Esophagus muscularis mucosa (tissue), 3 donors: ENCODE measurements at regions not wholly inside any gene's neighbourhood (a gene's known extent, or its start where the extent isn't known, plus 50 kb on each side); places are given as distances from the start of the nearest gene placed in this dataset.

Source experiments
- POLR2A ChIP-seq: fragments of 450-650 bp; IDR thresholded peaks from one replicate; pipeline ENCODE4 v1.6.1; 2017; ENCODE audit warnings: antibody characterized with exemption, moderate library complexity, mild to moderate bottlenecking, low read depth
- POLR2AphosphoS5 ChIP-seq, 2 donors: sonication (generic); formaldehyde crosslinking; IDR thresholded peaks; one replicate each; pipeline ENCODE4 v1.6.1; 2017; ENCODE audit warnings: antibody characterized with exemption in 2 of 2
- TF ChIP-seq, protein P1 (sequence below), 3 experiments: fragments of 200-600 bp in 2 of 3; fragments of 450-650 bp in 1 of 3; sonication (generic) in 2 of 3; IDR thresholded peaks; one replicate each; pipeline ENCODE4 v1.5.1; 2017 to 2019; ENCODE audit warnings: antibody characterized with exemption in 3 of 3, mild to moderate bottlenecking in 2 of 3, moderate library complexity in 1 of 3

DNA sequence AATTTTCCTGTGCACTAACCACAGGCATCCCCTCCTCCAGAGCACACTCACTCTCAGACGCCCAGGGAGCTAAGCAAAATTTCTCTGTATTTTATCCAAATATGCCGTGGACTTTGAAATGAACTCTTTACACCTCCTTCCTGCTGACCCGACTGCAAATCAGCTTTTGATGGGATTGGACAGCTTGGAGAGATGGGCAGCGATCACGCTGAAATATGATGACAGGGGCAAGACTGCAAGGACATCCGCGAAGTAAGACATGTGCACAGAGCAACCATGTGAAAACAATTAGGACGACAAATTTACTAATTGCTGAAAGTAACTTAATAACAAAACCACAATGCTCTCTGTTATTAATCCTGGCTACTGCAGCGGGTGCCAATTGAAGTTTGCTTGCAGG lies 64.6 kb upstream of the CLDN14 start:
- TF ChIP-seq, protein P1, sequence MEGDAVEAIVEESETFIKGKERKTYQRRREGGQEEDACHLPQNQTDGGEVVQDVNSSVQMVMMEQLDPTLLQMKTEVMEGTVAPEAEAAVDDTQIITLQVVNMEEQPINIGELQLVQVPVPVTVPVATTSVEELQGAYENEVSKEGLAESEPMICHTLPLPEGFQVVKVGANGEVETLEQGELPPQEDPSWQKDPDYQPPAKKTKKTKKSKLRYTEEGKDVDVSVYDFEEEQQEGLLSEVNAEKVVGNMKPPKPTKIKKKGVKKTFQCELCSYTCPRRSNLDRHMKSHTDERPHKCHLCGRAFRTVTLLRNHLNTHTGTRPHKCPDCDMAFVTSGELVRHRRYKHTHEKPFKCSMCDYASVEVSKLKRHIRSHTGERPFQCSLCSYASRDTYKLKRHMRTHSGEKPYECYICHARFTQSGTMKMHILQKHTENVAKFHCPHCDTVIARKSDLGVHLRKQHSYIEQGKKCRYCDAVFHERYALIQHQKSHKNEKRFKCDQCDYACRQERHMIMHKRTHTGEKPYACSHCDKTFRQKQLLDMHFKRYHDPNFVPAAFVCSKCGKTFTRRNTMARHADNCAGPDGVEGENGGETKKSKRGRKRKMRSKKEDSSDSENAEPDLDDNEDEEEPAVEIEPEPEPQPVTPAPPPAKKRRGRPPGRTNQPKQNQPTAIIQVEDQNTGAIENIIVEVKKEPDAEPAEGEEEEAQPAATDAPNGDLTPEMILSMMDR (IDR thresholded peaks at IDR 0.05) = no peak
- TF ChIP-seq POLR2A (no peak), POLR2AphosphoS5 (IDR thresholded peaks at IDR 0.05) (no peak)
